WERI-Rb-1 (cell line): ENCODE measurements at regions not wholly inside any gene's neighbourhood (a gene's known extent, or its start where the extent isn't known, plus 50 kb on each side); places are given as distances from the start of the nearest gene placed in this dataset.

Source experiments
- DNase-seq: peaks from one replicate; pipeline ENCODE4 v3.0.0-alpha.2; 2020
- H3K27ac ChIP-seq: fragments of 250-450 bp; sonication (Bioruptor Pico); 2 replicates; pipeline ENCODE4 v1.5.1; 2020; ENCODE audit warnings: mild to moderate bottlenecking, moderate library complexity
- H3K27me3 ChIP-seq: fragments of 250-450 bp; sonication (Bioruptor Pico); 2 replicates; pipeline ENCODE4 v1.5.1; 2021; ENCODE audit warnings: mild to moderate bottlenecking, low read depth, moderate library complexity; ENCODE audit not compliant: insufficient read depth, severe bottlenecking
- H3K36me3 ChIP-seq: fragments of 250-450 bp; sonication (Bioruptor Pico); 2 replicates; pipeline ENCODE4 v1.5.1; 2020; ENCODE audit warnings: mild to moderate bottlenecking, moderate library complexity
- H3K4me3 ChIP-seq: 2 replicates; pipeline ENCODE4 v1.5.1; 2011; ENCODE audit warnings: low read depth, mild to moderate bottlenecking, control low read depth, low read length
- H3K9me3 ChIP-seq: fragments of 250-450 bp; sonication (Bioruptor Pico); 2 replicates; pipeline ENCODE4 v1.5.1; 2021; ENCODE audit warnings: mild to moderate bottlenecking, moderate library complexity; ENCODE audit not compliant: severe bottlenecking
- CTCF ChIP-seq: IDR thresholded peaks from 2 replicates; pipeline ENCODE4 v1.5.1; 2011; ENCODE audit warnings: low read depth, mild to moderate bottlenecking, control low read depth, inconsistent platforms, low read length

DNA sequence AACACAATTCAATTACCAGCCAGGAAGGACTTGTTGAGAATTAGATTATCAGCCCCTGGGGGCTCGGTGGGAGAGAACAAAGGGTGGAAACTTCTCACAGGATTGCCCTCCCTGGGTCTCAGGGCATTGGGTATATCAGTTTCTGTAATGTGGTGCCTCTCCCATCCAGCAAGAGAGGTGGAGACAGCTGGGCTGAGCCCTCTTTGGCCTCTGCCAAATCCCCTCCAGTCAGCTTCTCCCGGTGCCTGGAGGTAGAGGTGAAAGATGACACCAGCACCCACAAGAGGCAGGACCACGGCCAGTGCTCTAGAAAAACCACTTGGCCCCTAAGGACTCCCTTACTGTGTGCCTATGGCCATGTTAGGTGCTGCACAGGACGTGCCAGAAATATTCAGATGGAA lies 179.7 kb downstream of the HAUS1 start:
- H3K9me3 ChIP-seq, result no peaks in the 10 kb centered on the region
- peak; percentile 16; the same call in 1 of the 2 replicates for TF ChIP-seq CTCF
- peak overlapping the region; percentile 2; the same call in 1 of the 2 replicates for H3K27ac ChIP-seq
- peak; percentile 79 for DNase-seq
- no peak overlapping the region for H3K4me3 ChIP-seq
- H3K27me3 ChIP-seq, result no peaks in the 10 kb centered on the region
- no peaks in the 10 kb centered on the region for H3K36me3 ChIP-seq

DNA sequence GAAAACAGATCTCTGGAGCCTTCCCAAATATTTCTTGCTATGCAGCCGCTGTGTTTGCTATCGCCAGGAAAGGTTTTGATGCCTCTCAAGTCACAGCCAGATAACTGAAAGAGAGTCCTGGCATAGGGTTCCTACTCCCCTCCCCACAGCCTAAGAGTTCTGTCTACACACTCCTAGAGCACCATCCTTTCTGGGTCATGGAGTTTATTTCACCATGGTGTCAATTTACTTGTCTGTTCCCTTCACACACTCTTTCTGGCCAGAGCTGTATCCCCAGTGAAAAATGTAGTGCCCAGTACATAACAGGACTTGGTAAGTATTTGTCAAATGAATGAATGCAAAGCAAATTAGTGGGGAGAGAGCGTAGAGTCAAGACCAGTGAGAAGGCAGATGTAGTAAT lies 185.3 kb downstream of the HAUS1 start:
- no peak for DNase-seq
- H3K27me3 ChIP-seq, result no peaks in the 10 kb centered on the region
- H3K4me3 ChIP-seq, result no peak overlapping the region
- H3K9me3 ChIP-seq, result no peaks in the 10 kb centered on the region
- H3K36me3 ChIP-seq, result no peaks in the 10 kb centered on the region
- no peak overlapping the region for H3K27ac ChIP-seq
- TF ChIP-seq CTCF, result no peak

DNA sequence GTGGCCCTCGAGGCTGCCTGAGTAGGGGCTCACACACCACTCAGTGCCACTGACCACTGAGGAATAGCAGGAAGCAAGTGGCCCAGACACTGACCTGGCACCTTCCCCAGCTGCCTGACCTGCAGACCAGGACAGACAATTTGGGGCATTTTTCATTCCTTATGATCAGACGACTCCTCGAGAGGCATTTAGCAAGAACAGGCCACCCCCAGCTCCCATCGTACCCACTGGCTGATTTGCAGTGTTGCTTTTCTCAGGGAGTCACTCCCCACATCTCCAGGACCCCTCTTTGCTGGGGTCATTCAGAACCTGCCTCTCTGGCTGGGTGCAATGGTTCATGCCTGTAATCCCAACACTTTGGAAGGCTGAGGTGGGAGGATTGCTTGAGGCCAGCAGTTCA lies 185.7 kb downstream of the HAUS1 start:
- Histone ChIP-seq H3K4me3 (no peak overlapping the region), H3K27me3 (no peaks in the 10 kb centered on the region), H3K27ac (no peak overlapping the region), H3K9me3 (no peaks in the 10 kb centered on the region), H3K36me3 (no peaks in the 10 kb centered on the region)
- no peak for TF ChIP-seq CTCF
- no peak for DNase-seq

GRCh38 chr18:46290440-46291020 lies 186.3 kb downstream of the HAUS1 start:
- H3K27me3 ChIP-seq, result no peaks in the 10 kb centered on the region
- H3K9me3 ChIP-seq, result no peaks in the 10 kb centered on the region
- DNase-seq, result no peak
- no peaks in the 10 kb centered on the region for H3K36me3 ChIP-seq
- H3K27ac ChIP-seq, result no peak overlapping the region
- H3K4me3 ChIP-seq, result no peak overlapping the region
- TF ChIP-seq CTCF, result 0 out of 2 replicates have a peak, but pooled peaks have one; percentile 14

DNA sequence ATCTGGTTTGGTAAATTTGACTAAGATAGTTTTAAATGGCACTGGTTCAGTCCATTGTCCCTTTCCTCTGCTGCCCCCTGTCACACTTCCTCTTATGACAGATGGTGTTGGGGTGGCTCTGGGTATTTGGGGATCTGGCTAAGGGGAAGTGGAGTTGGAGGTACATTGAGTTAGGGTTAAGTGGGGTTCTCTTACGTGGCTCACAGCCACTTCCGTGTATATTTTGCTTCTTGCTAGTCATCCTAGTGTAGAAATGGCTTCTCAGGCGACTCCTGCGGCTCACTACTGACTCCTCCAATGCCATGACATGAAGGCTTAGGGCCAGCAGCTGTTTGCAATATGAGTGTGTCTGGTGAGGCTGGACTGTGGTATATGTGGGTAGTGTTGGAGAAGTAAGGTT lies 187.0 kb downstream of the HAUS1 start:
- Histone ChIP-seq H3K27ac (no peak overlapping the region), H3K9me3 (no peaks in the 10 kb centered on the region), H3K27me3 (no peaks in the 10 kb centered on the region), H3K4me3 (no peak overlapping the region), H3K36me3 (no peaks in the 10 kb centered on the region)
- peak; percentile 15; the same call in 1 of the 2 replicates for TF ChIP-seq CTCF
- DNase-seq, result no peak

DNA sequence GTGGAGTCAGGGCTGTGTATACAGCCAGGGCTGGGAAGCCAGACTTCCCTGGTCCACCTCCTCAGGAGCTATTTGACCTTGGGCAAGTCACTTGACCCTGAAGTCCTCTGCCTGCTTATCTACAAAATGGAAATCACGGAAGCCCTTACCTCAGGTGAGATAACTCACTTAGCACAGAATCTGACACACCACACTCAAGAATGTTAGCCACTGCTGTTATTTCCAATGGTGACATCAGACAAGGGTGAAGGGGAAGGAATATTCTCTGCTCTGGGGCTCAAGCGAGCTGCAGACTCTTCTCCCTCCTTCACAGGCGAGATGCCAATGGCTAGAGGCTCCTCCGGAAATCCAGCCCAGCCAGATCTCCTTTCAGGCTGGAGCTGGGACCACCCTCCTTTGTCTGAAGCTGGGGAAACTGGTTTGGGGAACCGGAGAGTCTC lies 189.6 kb downstream of the HAUS1 start:
- TF ChIP-seq CTCF, result no peak
- no peak overlapping the region for H3K4me3 ChIP-seq
- no peaks in the 10 kb centered on the region for H3K9me3 ChIP-seq
- no peak for DNase-seq
- H3K27me3 ChIP-seq, result no peaks in the 10 kb centered on the region
- H3K36me3 ChIP-seq, result no peaks in the 10 kb centered on the region
- no peak overlapping the region for H3K27ac ChIP-seq
